ENCODE measurements at regions not wholly inside any gene's neighbourhood (a gene's known extent, or its start where the extent isn't known, plus 50 kb on each side); places are given as distances from the start of the nearest gene placed in this dataset.

- no peak for DNase-seq (ENCODE audit: low read depth in 4 of 4, low spot score in 2 of 4)
Measured at GRCh38 chr4:58219179-58219578, 1109.0 kb upstream of the IGFBP7 start.

GRCh38 chr4:58216461-58216860 lies 1106.3 kb upstream of the IGFBP7 start:
- no peak for DNase-seq (ENCODE audit: low read depth in 4 of 4, low spot score in 2 of 4)

- DNase-seq (ENCODE audit: low read depth in 4 of 4, low spot score in 2 of 4) = no peak
Measured at GRCh38 chr4:58214376-58214775, 1104.2 kb upstream of the IGFBP7 start.

- DNase-seq (ENCODE audit: low read depth in 4 of 4, low spot score in 2 of 4) = no peak
Measured at GRCh38 chr4:58209551-58209950, 1099.4 kb upstream of the IGFBP7 start.

DNA sequence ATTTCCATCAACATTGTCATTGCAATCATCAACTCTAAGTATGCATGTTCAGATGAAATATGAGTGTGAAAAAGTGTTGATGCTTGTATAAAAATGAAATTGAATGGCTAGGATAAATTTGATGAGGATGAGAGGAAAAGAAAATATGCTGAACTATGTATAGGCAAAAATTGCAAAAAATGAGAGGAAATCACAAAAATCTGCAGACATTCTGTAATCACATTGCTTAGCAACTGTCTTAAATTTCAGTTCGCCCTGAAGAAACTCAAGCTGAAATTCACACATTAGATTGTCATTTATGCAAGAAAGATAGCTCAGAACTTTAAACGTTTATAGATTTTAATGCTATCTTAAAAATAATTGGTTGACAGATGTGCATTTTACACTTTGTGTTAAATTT lies 1098.8 kb upstream of the IGFBP7 start:
- DNase-seq (ENCODE audit: low read depth in 4 of 4, low spot score in 2 of 4) = no peak

DNA sequence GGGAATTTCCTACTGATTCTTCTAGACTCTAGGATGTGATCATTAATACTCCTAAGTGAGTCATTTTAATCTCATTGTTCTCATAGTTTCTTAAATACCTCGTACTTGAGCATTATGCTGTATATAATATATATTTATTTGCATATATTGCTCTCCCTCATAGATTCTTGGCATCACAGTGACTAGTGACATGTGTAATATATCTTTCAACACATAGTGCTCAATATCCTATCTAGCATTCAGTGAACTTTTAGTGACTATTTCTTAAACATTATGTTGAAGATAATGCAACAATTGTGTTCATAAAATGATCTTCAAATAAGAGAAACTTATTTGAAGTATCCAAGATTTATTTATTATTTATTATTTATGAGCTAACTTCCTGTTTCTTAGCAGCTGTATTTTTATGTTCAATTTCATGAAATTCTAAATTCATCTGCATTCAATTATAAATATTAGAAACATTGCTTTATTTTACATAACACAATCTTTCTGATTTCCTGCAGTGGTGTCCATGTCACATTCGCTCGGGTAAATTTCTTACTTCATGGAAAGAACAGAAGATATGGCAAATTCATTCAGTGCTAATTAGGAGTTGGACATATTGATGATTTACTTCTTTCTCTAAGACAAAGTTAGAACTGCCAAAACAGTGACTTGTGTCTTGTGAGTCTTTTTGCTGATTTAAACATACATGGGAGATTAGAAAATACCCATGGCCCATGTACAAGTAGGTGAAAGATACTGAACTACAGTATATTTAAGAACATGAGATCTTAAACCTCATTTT lies 1095.5 kb upstream of the IGFBP7 start:
- no peak for DNase-seq (ENCODE audit: low read depth in 4 of 4, low spot score in 2 of 4)

DNA sequence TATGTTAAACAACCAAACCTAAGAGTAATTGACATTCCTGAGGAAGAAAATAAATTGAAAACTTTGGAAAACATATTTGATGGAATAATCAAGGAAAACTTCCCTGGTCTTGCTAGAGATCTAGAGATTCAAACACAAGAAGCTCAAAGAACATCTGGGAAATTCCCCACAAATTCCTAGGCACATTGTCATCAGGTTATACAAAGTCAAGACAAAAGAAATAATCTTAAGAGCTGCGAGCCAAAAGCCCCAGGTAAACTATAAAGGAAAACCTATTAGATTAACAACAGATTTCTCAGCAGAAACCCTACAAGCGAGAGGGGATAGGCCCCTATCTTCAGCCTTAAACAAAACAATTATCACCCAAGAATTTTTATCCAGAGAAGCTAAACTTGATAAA lies 1082.0 kb upstream of the IGFBP7 start:
- no peak for DNase-seq (ENCODE audit: low read depth in 4 of 4, low spot score in 2 of 4)

GRCh38 chr4:58191109-58191508 lies 1080.9 kb upstream of the IGFBP7 start:
- DNase-seq (ENCODE audit: low read depth in 4 of 4, low spot score in 2 of 4) = no peak

GRCh38 chr4:58188316-58188715 lies 1078.1 kb upstream of the IGFBP7 start:
- no peak for DNase-seq (ENCODE audit: low read depth in 4 of 4, low spot score in 2 of 4)

- DNase-seq (ENCODE audit: low read depth in 4 of 4, low spot score in 2 of 4) = no peak
Measured at GRCh38 chr4:58175024-58175423, 1064.8 kb upstream of the IGFBP7 start.

GRCh38 chr4:58166490-58166889 lies 1056.3 kb upstream of the IGFBP7 start:
- no peak for DNase-seq (ENCODE audit: low read depth in 4 of 4, low spot score in 2 of 4)

GRCh38 chr4:58163156-58163555 lies 1053.0 kb upstream of the IGFBP7 start:
- no peak for DNase-seq (ENCODE audit: low read depth in 4 of 4, low spot score in 2 of 4)

DNA sequence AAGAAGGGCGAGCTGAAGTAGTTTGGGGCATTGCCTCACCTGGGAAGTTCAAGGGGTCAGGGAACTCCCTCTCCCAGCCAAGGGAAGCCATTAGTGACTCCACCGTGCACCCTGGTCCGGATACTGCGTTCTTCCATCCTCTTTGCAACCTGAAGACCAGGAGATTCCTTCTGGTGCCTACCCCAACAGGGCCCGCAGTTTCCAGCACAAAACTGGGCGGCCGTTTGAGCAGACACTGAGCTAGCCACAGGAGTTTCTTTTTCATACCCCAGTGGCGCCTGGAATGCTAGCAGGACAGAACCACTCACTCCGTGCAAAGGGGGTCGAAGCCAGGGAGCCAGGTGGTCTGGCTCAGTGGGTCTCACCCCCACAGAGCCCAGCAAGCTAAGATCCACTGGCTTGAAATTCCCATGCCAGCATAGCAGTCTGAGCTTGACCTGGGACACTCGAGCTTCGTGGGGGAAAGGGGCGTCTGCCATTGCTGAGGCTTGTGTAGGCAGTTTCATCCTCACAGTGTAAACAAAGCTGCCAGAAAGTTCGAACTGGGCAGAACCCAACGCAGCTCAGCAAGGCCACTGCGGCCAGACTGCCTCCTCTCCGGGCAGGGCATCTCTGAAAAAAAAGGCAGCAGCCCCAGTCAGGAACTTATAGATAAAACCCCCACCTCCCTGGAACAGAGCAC lies 1039.4 kb upstream of the IGFBP7 start:
- no peak for DNase-seq (ENCODE audit: low read depth in 4 of 4, low spot score in 2 of 4)

DNA sequence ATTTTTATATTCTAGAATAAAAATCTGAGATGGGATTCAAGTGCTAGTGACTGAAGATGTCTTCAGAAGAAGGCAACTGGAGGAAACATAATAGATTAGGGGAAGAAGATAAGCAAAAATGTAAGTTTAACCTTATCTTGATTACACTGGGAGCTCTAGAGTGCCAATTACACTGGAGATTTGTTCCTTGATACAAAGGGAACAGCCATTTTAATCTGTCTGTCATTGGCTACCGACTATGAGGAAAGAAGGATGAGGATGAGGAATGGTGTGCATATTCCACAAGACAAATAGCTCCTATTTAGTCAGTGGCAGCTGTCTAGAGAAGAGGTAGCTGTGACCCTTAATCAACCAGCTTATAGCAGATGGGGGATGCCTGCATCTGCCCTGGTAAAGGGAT lies 1034.5 kb upstream of the IGFBP7 start:
- DNase-seq (ENCODE audit: low read depth in 4 of 4, low spot score in 2 of 4) = no peak

GRCh38 chr4:58138786-58139668 lies 1028.8 kb upstream of the IGFBP7 start:
- peak in 2 of 4 donors; percentile 10 to 12 for DNase-seq (ENCODE audit: low read depth in 4 of 4, low spot score in 2 of 4)

- no peak for DNase-seq (ENCODE audit: low read depth in 4 of 4, low spot score in 2 of 4)
Measured at GRCh38 chr4:58136604-58137003, 1026.4 kb upstream of the IGFBP7 start.

GRCh38 chr4:58127680-58128079 lies 1017.5 kb upstream of the IGFBP7 start:
- DNase-seq (ENCODE audit: low read depth in 4 of 4, low spot score in 2 of 4) = no peak

DNA sequence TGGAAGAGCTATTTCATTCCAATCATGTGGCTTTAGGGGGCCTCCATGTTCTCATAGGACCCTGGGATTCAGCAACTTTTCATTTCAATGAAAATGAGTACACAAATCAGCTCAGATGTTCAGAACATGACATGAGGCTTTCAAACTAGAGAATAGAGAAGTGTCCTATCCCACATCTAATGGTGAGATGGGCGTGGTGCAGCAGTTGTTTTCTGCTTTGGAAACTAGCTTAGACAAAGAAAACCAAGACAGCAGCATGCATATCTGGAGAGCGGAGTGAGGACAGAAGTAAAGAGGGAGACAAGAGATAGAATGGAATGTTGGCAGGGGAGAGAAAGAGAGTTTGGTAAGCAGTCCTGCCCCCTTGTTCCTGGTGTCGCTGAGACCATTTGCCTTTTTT lies 1009.1 kb upstream of the IGFBP7 start:
- DNase-seq (ENCODE audit: low read depth in 4 of 4, low spot score in 2 of 4) = no peak

DNA sequence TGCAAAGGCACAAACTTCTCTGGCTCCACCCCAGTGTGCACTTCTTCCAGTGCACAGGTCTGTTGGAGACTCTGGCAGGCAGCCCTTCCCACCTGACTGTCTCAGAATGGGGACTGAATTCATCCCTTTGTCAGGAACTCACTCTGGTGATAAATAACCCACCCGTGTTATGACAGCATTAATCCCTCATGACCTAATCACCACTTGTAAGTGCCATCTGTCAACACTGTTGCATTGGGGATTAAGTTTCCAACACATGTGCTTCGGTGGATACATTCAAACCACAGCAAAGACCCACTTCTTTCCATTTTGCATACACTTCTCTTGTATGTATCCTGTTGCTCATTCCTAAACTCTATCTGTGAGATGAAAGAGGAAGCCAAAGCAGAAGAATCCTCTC lies 1002.9 kb upstream of the IGFBP7 start:
- DNase-seq (ENCODE audit: low read depth in 4 of 4, low spot score in 2 of 4) = no peak

GRCh38 chr4:58111818-58112217 lies 1001.6 kb upstream of the IGFBP7 start:
- no peak for DNase-seq (ENCODE audit: low read depth in 4 of 4, low spot score in 2 of 4)

DNA sequence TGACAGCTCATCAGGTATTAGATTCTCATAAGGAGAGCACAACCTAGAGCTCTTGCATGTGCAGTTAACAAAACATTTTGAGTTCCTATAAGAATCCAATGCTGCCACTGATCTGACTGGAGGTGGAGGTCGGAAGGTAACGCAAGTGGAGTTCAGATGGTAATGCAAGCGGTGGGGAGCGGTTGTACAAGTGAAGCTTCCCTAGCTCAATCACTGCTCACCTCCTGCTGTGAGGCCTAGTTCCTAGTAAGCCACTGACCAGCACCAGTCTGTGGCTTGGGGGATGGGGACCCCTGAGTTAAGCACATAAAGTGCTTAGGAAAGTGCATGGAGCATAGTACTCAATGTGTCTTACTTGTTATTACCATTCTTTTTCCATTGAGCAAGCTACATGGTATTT lies 983.2 kb upstream of the IGFBP7 start:
- DNase-seq (ENCODE audit: low read depth in 4 of 4, low spot score in 2 of 4) = no peak
